Glutamatergic neuron (in vitro differentiated cells): ENCODE measurements at regions not wholly inside any gene's neighbourhood (a gene's known extent, or its start where the extent isn't known, plus 50 kb on each side); places are given as distances from the start of the nearest gene placed in this dataset.
A peak's percentile ranks its signal among the peaks of the same experiment; 100 is the strongest.
"Not testable (repeated sequence)": the region's sequence is repeated elsewhere in the genome, so short reads cannot be mapped to it uniquely, and the experiment has no call there.

Source experiments
- DNase-seq: peaks from one replicate; pipeline ENCODE4 v3.0.0; 2022
- H3K27ac Mint-ChIP-seq: one replicate; pipeline ENCODE4 v1.8.0; 2020; ENCODE audit warnings: mild to moderate bottlenecking, mixed read lengths, inconsistent platforms; ENCODE audit not compliant: unreplicated experiment
- H3K27me3 Mint-ChIP-seq: one replicate; pipeline ENCODE4 v1.8.0; 2020; ENCODE audit warnings: mild to moderate bottlenecking, moderate library complexity, mixed read lengths, inconsistent platforms; ENCODE audit not compliant: unreplicated experiment
- H3K36me3 Mint-ChIP-seq: one replicate; pipeline ENCODE4 v1.8.0; 2020; ENCODE audit warnings: mild to moderate bottlenecking, mixed read lengths, inconsistent platforms; ENCODE audit not compliant: unreplicated experiment
- H3K4me1 Mint-ChIP-seq: one replicate; pipeline ENCODE4 v1.8.0; 2020; ENCODE audit warnings: mild to moderate bottlenecking, low read depth, mixed read lengths, inconsistent platforms; ENCODE audit not compliant: unreplicated experiment
- H3K4me3 Mint-ChIP-seq: one replicate; pipeline ENCODE4 v1.8.0; 2020; ENCODE audit warnings: mild to moderate bottlenecking, mixed read lengths, inconsistent platforms; ENCODE audit not compliant: unreplicated experiment
- H3K9me3 Mint-ChIP-seq: one replicate; pipeline ENCODE4 v1.8.0; 2020; ENCODE audit warnings: mild to moderate bottlenecking, moderate library complexity, mixed read lengths, inconsistent platforms; ENCODE audit not compliant: unreplicated experiment
- TF ChIP-seq, protein P1 (sequence below): fragments of 200-600 bp; sonication (generic); IDR thresholded peaks from one replicate; pipeline ENCODE4 v1.5.0; 2021; ENCODE audit not compliant: partially characterized antibody, unreplicated experiment

GRCh38 chr17:83164490-83164889 is 85.1 kb downstream of the METRNL start:
- Mint-ChIP-seq H3K27ac (no peak overlapping the region), H3K4me3 (no peak overlapping the region), H3K27me3 (no peaks in the 10 kb centered on the region), H3K36me3 (peaks cover 6% of the 10 kb centered on the region), H3K9me3 (peaks cover 11% of the 10 kb centered on the region), H3K4me1 (peaks cover 2% of the 10 kb centered on the region)
- DNase-seq: no peak
- TF ChIP-seq, protein P1, sequence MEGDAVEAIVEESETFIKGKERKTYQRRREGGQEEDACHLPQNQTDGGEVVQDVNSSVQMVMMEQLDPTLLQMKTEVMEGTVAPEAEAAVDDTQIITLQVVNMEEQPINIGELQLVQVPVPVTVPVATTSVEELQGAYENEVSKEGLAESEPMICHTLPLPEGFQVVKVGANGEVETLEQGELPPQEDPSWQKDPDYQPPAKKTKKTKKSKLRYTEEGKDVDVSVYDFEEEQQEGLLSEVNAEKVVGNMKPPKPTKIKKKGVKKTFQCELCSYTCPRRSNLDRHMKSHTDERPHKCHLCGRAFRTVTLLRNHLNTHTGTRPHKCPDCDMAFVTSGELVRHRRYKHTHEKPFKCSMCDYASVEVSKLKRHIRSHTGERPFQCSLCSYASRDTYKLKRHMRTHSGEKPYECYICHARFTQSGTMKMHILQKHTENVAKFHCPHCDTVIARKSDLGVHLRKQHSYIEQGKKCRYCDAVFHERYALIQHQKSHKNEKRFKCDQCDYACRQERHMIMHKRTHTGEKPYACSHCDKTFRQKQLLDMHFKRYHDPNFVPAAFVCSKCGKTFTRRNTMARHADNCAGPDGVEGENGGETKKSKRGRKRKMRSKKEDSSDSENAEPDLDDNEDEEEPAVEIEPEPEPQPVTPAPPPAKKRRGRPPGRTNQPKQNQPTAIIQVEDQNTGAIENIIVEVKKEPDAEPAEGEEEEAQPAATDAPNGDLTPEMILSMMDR: no peak

- H3K4me3 Mint-ChIP-seq: no peak overlapping the region
- peaks cover 16% of the 10 kb centered on the region for H3K4me1 Mint-ChIP-seq
- H3K27me3 Mint-ChIP-seq: no peaks in the 10 kb centered on the region
- DNase-seq: no peak
- no peak overlapping the region for H3K27ac Mint-ChIP-seq
- H3K36me3 Mint-ChIP-seq: peaks cover 13% of the 10 kb centered on the region
- TF ChIP-seq, protein P1: no peak
- H3K9me3 Mint-ChIP-seq: peaks cover 10% of the 10 kb centered on the region
These were observed 91.3 kb downstream of the METRNL start for GRCh38 chr17:83170571-83171260.

DNA sequence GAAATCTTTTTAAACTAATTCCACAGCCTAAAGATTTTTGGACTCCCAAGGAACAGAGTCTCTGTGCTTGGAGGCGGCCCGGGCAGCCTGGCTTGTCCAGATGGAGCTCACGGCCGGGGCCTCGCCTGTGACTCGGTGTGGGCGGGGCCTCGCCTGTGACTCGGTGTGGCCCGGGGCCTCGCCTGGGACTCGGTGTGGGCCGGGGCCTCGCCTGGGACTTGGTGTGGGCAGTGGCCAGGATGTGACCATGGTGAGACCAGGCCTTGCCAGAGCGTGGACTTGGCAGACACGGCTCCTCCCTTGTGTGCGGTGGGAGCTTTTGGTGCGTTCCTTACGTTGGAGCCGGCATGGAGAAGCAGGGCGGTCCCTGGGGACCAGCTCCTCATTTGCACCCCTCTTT is 92.3 kb downstream of the METRNL start:
- Mint-ChIP-seq H3K27ac (peak overlapping the region; percentile 44), H3K4me3 (no peak overlapping the region), H3K9me3 (peaks cover 10% of the 10 kb centered on the region), H3K36me3 (peaks cover 12% of the 10 kb centered on the region), H3K27me3 (no peaks in the 10 kb centered on the region), H3K4me1 (peaks cover 25% of the 10 kb centered on the region)
- DNase-seq: no peak
- TF ChIP-seq, protein P1: no peak

DNA sequence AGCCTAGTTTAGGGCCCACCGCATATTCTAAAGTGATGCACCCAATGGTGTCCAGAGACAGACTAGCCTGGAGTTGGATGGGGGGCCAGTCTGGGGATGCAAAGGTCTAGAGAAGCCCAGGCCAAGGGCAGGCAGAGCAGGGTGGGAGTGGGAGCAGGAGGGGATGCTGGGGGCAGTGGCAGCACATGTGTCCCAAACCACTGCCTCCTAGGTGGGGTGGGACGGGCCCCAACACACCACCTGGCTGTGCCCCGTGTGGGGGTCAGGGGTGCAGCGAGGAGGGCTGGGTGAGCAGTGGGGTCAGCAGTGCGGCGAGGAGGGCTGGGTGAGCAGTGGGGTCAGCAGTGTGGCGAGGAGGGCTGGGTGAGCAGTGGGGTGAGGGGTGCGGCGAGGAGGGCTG is 92.7 kb downstream of the METRNL start:
- H3K36me3 Mint-ChIP-seq, DNase-seq, H3K27me3 Mint-ChIP-seq, H3K27ac Mint-ChIP-seq, H3K9me3 Mint-ChIP-seq, H3K4me3 Mint-ChIP-seq: not testable (repeated sequence)
- H3K4me1 Mint-ChIP-seq: peaks cover 25% of the 10 kb centered on the region

- not testable (repeated sequence) for H3K27me3 Mint-ChIP-seq, H3K4me3 Mint-ChIP-seq, DNase-seq, H3K27ac Mint-ChIP-seq, H3K9me3 Mint-ChIP-seq, H3K36me3 Mint-ChIP-seq
- H3K4me1 Mint-ChIP-seq: peaks cover 27% of the 10 kb centered on the region
These were observed 93.2 kb downstream of the METRNL start for GRCh38 chr17:83172646-83173045.

GRCh38 chr17:83173180-83173913 is 93.9 kb downstream of the METRNL start:
- not testable (repeated sequence) for H3K4me3 Mint-ChIP-seq, DNase-seq, H3K36me3 Mint-ChIP-seq, H3K27ac Mint-ChIP-seq, H3K27me3 Mint-ChIP-seq, H3K9me3 Mint-ChIP-seq
- H3K4me1 Mint-ChIP-seq: peaks cover 32% of the 10 kb centered on the region
